A549 (cell line): ENCODE measurements at regions not wholly inside any gene's neighbourhood (a gene's known extent, or its start where the extent isn't known, plus 50 kb on each side); places are given as distances from the start of the nearest gene placed in this dataset.

Source experiments
- BHLHE40 ChIP-seq: IDR thresholded peaks from 2 replicates; pipeline ENCODE4 v1.6.1; 2012; ENCODE audit warnings: low read depth, low read length, inconsistent platforms
- CEBPB ChIP-seq, 2 experiments: fragments of >200 bp in 1 of 2; sonication (Bioruptor Twin) in 1 of 2; formaldehyde crosslinking in 1 of 2; IDR thresholded peaks; 2 replicates each; pipeline ENCODE4 v1.6.1; 2012 to 2016
- EP300 ChIP-seq, 2 experiments: fragments of >200 bp; sonication (Bioruptor Twin); formaldehyde crosslinking; IDR thresholded peaks; 2 replicates in 1 of 2; 3 replicates in 1 of 2; pipeline ENCODE4 v1.6.1; 2016 to 2017
- MAZ ChIP-seq: fragments of 150-350 bp; IDR thresholded peaks from 2 replicates; pipeline ENCODE4 v1.6.1; 2014; ENCODE audit warnings: antibody characterized with exemption, low read depth, low read length, borderline replicate concordance
- NFE2L2 ChIP-seq: fragments of 150-350 bp; conservative IDR thresholded peaks from 2 replicates; pipeline ENCODE4 v1.6.1; 2014; ENCODE audit warnings: low read length
- POLR2A ChIP-seq: IDR thresholded peaks from 2 replicates; pipeline ENCODE4 v1.6.1; 2012; ENCODE audit warnings: mild to moderate bottlenecking, low read length
- TF ChIP-seq, protein P1 (sequence below): fragments of >200 bp; sonication (Bioruptor Twin); formaldehyde crosslinking; IDR thresholded peaks from 3 replicates; pipeline ENCODE4 v1.5.1; 2016

DNA sequence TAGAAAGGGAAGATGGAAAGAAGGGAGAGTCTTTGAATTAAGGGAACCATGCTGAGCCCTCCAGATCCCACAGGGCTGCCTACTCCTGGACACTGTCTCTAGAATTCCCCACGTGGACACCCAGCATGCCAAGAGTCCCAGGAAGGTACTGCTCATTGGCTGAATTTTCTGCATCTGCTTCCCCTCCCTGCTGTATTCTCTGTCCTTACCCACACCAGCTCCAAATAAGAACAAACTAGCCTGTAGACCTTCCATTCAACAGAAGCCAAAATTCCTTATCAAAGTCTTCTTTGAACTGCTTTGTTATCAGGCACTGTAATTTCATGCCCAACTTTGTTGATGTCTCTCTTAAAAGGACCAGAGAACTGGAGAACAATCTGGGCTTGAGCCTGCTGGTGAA lies 305.9 kb upstream of the ARGLU1 start:
- TF ChIP-seq CEBPB (IDR thresholded peaks at IDR 0.05): no peak
- TF ChIP-seq, protein P1, sequence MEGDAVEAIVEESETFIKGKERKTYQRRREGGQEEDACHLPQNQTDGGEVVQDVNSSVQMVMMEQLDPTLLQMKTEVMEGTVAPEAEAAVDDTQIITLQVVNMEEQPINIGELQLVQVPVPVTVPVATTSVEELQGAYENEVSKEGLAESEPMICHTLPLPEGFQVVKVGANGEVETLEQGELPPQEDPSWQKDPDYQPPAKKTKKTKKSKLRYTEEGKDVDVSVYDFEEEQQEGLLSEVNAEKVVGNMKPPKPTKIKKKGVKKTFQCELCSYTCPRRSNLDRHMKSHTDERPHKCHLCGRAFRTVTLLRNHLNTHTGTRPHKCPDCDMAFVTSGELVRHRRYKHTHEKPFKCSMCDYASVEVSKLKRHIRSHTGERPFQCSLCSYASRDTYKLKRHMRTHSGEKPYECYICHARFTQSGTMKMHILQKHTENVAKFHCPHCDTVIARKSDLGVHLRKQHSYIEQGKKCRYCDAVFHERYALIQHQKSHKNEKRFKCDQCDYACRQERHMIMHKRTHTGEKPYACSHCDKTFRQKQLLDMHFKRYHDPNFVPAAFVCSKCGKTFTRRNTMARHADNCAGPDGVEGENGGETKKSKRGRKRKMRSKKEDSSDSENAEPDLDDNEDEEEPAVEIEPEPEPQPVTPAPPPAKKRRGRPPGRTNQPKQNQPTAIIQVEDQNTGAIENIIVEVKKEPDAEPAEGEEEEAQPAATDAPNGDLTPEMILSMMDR: no peak
- TF ChIP-seq NFE2L2: no peak
- no peak for TF ChIP-seq MAZ
- TF ChIP-seq EP300 (IDR thresholded peaks at IDR 0.05): no peak
- TF ChIP-seq POLR2A: no peak
- TF ChIP-seq BHLHE40: no peak
